Fibroblast of pulmonary artery (primary cell): ENCODE measurements at regions not wholly inside any gene's neighbourhood (a gene's known extent, or its start where the extent isn't known, plus 50 kb on each side); places are given as distances from the start of the nearest gene placed in this dataset.
A peak's percentile ranks its signal among the peaks of the same experiment; 100 is the strongest.

Experiments
- DNase-seq: peaks from one replicate; pipeline ENCODE4 v3.0.0-alpha.2; 2010; ENCODE audit warnings: low read depth
- H3K4me3 ChIP-seq: replicated peaks from 2 replicates; pipeline ENCODE4 v1.5.1; 2011; ENCODE audit warnings: low read depth, mild to moderate bottlenecking, control low read depth, low read length, moderate library complexity
- CTCF ChIP-seq: IDR thresholded peaks from 2 replicates; pipeline ENCODE4 v1.5.1; 2011; ENCODE audit warnings: mild to moderate bottlenecking, control low read depth, low read length, inconsistent platforms; ENCODE audit errors: missing control alignments

DNA sequence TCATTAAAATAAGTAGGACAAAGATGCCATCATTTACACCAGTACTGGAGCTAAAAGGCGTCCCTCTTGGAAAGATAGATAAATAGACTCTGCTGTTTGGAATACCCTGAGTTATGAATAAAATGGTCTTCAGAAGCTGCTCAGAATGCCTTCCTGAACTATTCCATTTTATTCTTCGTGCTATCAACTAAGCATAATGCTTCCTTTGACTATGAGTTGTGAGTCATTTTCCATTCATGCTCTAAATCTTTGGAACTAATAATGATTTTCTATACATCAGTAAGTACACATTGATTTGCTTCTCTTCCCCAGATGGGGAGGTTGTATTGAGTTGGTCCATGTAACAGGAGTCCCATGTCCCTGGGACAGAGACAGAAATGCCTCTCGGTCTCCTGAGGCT, 98.3 kb upstream of the PDE7B start:
- TF ChIP-seq CTCF: no peak
- no peak for DNase-seq
- no peak overlapping the region for H3K4me3 ChIP-seq

DNA sequence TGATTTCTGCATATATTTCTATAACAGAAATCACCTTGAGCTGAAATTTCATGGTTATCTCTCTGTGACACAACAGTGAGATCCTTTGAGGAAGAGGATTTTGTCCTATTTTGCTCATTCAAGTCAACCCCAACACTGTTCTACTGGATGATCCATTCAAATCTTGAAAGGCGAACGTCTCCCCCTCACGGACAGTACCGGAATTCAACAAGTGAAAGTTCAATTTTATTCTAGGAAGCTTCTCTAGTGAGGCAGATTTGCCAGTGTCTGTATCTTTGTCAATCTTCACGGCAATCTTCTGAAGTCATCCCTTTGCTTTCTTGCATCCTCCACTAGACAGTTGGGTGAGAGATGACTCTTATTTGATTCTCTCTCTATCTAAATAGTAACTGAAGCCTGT, 91.7 kb upstream of the PDE7B start:
- DNase-seq: peak; percentile 54
- no peak overlapping the region for H3K4me3 ChIP-seq
- TF ChIP-seq CTCF: peak; percentile 35

GRCh38 chr6:135774006-135774405, 77.5 kb upstream of the PDE7B start:
- no peak for TF ChIP-seq CTCF
- no peak for DNase-seq
- no peak overlapping the region for H3K4me3 ChIP-seq

DNA sequence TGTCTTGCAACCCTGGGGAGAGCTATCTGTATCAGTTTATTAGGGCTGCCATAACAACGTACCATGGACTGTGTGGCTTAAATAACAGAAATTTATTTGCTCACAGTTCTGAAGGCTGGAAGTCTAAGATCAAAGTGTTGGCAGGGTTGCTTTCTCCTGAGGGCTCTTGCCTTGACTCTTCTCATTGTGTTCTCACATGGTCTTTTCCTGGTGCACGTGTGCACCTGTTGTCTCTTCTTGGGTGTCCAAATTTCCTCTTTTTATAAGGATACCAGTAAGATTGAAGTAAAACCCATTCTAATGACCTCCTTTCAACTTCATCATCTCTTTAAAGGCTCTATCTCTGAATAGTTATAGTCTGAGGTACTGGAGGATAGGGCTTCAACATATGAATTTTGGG, 72.3 kb upstream of the PDE7B start:
- no peak for TF ChIP-seq CTCF
- H3K4me3 ChIP-seq: no peak overlapping the region
- no peak for DNase-seq

- no peak for TF ChIP-seq CTCF
- DNase-seq: no peak
- H3K4me3 ChIP-seq: no peak overlapping the region
Observed at GRCh38 chr6:135780326-135780725, 71.2 kb upstream of the PDE7B start.

- DNase-seq: peak; percentile 7
- TF ChIP-seq CTCF: no peak
Observed at GRCh38 chr6:135782546-135782945, 69.0 kb upstream of the PDE7B start.

DNA sequence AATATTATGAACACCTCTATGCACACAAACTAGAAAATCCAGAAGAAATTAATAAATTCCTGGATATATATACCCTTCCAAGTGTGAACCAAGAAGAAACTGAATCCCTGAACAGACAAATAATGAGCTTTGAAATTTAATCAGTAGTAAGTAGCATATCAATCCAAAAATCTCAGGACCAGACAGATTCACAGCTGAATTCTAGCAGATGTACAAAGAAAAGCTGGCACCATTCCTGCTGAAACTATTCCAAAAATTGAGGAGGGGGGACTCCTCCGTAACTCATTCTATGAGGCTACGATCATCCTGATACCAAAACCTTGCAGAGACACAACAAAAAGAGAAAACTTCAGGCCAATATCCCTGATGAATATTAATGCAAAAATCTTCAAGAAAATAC, 67.0 kb upstream of the PDE7B start:
- no peak overlapping the region for H3K4me3 ChIP-seq
- DNase-seq: no peak
- TF ChIP-seq CTCF: no peak

More at GRCh38 chr6:135782546-135782945, 69.0 kb upstream of the PDE7B start:
- no peak overlapping the region for H3K4me3 ChIP-seq
